HG03159 (cell line): ENCODE measurements at regions not wholly inside any gene's neighbourhood (a gene's known extent, or its start where the extent isn't known, plus 50 kb on each side); places are given as distances from the start of the nearest gene placed in this dataset.
A peak's percentile ranks its signal among the peaks of the same experiment; 100 is the strongest.

Source experiments
- ATAC-seq: cut with Tn5 transposase; IDR thresholded peaks from one replicate; pipeline ENCODE4 v1.9.1; 2021; ENCODE audit warnings: mild to moderate bottlenecking, moderate library complexity; ENCODE audit not compliant: unreplicated experiment

DNA sequence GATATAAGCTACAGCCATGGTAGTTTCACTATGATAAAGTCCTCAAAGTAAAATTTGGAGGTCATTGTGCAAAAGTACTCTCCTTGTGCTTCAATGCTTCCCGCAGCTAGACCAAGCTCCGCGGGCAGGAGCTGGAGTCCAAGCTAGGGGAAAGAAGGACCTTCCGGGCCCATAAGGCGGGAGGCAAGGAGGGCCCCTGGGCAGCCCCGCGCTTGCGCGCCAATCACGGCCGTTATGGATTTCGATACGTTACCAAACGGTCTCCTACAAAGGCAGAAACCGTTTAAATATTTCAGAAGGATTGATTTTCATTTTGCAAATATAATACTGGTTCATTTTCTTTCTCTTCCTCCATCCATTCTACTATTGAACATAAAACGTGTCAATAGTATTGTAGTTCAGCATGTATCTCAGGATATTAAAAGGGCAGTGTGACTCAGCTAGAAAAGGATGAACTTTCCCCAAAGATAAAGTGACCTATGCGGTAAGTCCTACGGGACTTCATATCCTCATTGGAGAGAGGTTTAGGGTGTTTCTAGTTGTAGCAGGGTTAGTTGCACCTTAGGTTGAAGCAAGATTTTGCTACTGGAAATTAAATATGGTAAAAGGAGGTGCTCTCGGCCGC is 128.0 kb downstream of the KIF20B start:
- no peak for ATAC-seq

DNA sequence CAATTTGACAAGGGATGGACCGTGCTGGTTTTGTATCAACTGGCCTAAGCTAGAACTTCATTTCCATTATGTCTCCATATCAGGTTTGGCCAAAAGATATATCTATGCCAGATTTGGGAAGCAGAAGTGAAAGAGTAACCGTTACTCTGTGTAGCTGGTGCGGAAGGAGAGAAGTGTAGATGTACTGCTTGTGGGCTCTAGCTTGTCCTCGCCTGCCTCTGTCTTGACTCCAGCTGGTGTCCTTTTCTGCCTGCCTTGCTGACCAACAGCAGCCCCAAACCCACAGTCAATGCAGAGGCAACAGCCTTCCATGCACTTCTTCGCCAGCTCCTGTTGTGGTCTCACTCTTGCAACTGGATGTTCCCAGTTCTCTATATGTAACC is 128.5 kb downstream of the KIF20B start:
- ATAC-seq, result no peak

DNA sequence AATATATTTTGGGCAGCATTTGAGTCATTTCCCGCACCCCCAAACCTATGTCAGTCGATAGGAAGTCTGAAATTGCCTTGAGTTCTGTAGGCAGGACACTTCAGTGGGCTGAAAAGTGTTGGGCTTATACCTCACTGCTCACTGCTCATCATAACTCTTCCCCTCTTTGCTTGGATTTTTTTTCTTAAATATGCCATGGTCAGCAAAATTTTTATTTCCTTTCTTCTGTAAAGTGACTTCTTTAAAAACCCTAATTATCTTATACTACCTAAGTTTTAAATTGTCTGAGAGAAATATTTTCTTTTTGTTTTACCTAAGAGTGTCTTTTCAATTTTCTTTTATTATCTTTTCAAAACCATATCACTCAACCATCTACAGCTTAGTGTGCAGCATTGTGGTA is 129.2 kb downstream of the KIF20B start:
- ATAC-seq, result no peak

DNA sequence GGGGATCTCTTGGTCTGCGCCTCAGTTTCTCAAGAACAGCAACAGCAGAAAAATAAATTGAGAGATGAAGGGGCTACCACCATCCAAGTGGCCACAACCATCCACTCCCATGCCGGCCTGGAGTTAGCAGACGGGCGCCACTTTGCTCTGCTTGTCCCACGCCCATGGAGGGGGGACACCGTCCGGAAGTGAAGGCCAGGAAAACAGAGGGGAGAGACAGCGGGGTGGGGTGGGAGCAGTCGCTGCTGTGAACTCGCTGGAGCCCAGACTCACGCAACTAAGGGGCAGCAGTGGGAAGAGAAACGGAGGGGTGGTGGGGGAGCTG is 135.4 kb downstream of the KIF20B start:
- no peak for ATAC-seq

DNA sequence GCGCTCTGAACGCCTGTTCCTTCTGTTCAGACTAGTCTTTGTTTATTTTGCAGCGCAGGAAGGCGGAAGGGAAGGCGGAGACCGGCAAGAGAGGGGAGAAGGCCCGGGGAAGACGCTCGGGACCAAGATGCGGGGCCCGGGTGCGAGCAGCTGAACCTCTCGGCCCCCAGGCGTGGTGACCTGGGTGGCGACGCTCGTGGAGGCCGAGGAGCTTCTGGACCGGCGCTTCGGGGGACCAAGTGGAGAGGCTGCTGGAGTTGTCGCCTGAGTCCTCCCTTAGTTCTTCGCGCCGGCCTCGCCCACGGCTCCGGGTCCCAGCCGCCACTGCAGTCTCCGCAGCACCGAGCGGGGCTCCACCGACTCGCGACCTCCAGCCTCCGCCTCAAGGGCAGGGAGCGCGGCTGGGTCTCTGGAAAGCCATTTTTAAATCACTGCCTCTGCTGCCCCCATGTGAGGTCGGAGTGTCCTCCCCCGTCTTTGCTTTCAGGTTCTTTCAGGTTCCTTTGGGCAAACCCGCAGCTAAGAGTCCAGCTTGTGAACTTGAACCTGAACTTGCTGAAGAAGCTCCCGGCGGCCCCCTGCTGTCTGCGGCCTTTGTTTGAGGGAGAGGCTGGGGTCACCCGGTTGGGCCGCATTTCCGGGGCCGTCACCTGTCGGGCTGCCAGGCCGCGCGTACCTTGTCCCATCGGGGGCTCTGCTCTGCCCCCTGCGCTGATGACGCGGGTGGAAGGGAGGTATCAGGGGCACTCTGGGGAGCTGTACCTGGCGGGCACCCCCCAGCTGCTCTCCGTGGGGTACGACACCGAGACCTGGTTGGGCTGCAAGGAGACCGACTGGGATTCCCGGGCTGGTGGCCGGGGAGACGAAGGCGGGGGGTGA is 136.0 kb downstream of the KIF20B start:
- peak; percentile 68 for ATAC-seq

DNA sequence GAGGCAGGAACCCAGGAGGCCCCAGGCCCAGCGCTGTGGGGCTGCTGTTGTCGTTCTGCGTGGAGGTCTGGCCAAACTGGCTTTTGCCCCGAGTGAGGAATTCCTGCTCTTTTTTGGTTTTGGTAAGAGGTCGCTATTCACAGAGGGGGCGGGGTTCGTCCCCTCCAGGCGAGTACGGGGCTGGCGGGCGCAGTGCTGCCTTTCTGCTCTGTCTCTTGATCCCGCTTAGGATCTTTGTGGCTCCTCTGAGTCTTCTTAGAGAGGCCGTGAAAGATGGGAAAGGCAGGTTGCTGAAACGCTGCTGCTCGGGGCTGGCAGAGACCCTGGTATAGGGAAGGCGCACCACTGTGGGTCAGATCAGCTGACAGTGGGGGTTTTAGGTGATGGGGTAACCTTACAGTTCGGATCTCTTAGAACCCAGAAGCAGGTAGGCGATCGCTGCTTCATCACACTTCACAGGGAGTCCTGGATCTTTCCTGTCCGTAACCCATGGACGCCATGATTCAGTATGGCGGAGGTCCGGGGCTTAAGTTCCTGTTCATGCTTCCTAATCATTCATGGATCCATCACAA is 136.7 kb downstream of the KIF20B start:
- no peak for ATAC-seq

DNA sequence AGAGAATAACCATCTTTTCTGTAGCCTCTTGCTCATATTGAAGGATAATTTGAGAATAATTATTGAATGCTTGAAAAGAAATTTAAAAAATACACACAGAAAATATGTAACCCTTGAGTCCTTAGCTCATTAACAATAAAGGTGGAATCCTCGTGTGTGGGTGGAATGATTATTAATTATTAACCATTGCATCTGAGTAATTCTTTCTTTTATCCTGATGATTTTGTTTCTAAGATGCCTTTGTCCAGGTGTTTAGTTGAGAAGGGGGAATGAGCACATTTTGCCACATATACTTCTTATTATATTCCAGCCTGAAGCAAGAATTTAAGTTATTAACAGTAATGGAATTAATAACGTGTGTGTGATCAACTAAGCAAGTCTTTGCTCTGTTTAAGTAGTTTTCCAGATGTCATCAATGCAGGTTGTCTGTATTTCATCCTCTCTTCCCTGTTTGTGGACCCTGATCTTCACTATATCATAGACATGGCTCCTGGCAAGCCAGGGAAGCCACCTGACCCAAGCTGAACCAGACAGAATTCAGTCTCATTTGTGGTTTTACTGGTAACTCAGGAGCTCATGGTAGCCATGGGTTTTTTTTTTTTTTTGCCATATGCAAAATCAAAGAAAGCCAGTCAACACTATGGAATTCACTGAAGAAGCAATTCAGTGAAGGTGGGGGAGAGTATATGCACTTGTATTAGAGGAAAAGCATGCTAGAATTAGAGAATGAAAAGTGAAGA is 144.3 kb downstream of the KIF20B start:
- ATAC-seq, result no peak

DNA sequence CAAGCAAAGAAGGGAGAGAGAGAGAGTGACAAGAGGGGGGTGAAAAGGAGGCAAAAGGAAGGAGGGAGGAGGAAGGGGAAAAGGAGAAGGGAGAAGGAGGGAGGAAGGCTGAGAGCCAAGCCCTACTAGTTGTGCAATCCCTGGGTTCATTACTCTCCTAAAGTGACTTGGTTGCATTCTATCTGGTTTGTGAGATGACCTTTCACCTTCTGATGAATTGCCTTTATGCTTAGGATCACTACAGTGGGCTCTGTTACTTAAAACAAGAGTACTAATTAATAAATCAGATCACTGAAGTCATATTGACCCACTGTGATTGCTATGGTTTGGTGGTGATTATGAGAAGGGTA is 144.9 kb downstream of the KIF20B start:
- no peak for ATAC-seq

DNA sequence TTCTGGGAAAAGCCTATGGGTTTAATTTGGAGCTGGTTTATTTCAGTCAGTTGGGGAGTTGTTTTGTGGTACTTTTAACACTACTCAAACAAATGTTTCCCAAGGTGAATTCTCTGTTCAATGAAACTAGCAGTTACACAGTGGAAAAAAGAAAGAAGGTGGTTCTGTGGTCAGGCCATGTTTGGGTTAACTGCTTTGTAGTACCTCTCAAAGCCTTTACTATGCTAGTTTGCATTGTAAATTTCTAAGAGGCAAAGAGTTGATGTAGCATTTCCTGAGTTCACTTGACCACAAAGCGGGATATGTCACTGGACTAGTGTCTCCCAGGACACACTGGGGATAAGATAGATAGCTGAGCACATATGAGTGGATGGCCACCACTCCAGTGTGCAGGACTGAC is 145.4 kb downstream of the KIF20B start:
- ATAC-seq, result no peak

DNA sequence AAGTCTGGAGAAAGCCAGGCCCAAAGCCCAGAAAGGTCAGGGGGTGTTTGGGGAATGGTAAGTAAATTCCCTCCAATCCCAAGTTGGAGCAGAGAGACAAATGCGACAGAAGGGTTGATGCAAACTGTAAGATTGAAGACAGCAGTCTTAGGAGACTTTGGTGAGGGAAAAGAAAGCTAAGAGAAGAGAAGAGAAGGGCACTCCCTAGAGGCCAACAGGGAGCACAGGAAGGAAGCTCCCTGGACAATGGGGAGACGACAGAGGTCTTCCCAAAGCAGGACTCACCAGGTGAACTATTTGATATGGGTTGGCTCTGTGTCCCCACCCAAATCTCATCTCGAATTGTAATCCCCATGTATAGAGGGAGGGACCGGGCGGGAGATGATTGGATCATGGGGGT is 151.5 kb downstream of the KIF20B start:
- no peak for ATAC-seq

DNA sequence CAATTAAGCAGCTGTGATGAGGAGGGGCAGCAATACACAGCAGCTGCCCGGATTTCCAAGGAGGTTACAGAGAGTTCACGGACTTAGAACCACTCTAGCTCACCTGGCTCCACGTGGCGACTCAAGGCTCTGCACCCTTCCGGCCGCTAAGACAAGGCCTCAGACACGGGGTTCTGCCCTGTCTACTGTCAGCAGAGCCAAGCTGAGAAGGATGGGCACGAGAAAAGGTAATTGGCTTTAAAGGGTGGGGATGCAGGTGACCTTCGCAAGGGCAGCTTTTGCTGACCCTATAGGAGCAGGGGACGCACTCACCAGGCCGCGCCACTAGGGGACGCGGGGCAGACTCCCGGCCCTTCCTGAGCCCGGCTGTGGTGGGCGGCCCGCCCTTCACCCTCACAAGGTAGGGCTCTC is 152.4 kb downstream of the KIF20B start:
- ATAC-seq, result no peak

DNA sequence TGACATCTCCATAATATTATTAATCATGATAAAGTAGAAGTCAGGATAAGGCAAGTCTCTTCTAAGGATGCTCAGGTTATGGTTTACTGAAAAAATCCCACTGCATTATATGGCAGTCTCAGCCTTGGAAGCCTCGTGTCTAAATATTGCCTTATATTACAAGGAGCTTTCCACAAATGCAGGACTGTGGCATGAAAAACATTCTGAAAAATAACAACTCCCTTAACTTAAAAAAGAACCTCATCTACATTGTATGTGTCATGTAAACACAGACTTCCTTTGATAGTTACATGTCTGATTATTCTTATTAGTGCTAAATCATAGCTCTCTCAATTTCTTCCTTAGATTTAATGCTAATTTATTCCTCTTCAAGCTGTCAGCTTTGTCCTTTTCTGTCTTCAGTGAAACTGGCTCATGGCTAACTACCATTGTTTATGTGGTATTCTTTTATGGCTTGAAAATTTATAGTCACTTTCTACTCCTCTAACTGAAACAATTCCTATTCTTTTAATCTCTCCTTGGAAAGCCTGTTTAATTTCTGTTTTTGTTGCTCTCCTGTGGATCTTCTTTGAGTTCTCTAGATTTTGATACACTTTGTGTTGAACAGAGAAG is 156.1 kb downstream of the KIF20B start:
- no peak for ATAC-seq

DNA sequence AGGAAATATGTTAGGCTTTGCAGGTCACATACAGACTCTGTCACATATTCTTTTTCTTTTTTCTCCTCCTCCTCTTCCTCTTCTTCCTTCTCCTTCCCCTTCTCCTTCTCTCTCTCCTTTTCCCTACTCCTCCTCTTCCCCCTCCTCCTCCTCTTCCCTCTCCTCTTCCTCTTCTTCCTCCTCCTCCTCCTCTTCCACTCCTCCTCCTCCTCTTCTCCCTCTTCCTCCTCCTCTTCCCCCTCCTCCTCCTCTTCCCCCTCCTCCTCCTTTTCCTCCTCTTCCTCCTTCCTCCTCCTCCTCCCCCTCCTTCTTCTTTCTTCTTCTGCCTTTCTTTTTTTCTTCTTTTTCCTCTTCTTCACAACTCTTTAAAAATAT is 159.8 kb downstream of the KIF20B start:
- ATAC-seq, result no peak

DNA sequence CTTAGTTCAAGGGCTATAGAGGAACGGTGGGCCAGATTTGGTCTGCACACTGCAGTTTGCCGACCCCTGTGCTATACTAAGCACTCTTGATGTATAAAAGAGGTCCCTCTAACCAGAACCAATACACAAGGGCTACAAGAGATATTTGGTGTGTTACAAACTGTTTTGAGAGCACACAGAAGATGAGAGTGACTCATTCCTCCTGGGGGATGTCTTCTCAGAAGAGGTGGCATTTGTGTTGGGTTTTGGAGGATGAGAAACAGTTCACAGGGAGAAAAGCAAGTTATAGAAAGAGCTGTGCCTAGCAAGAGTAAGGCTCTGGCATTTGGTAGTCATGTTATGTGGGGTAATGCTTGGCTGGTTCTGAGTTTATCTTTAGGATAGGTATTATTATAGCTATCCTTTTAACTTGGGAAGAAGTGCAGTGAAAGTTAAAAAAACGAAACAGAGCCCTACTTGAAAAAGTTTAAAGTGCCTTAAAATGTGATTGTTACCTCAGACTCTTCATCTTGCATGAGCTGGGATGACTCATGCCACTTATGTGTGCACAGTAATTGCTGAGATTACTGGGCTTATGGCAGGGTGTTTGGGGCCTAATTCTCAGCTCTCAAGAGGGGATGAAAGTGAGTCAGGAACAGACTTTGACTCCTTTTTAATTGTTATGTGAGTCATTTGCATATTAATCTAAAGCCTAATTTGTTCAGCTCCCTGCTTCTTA is 160.4 kb downstream of the KIF20B start:
- no peak for ATAC-seq

DNA sequence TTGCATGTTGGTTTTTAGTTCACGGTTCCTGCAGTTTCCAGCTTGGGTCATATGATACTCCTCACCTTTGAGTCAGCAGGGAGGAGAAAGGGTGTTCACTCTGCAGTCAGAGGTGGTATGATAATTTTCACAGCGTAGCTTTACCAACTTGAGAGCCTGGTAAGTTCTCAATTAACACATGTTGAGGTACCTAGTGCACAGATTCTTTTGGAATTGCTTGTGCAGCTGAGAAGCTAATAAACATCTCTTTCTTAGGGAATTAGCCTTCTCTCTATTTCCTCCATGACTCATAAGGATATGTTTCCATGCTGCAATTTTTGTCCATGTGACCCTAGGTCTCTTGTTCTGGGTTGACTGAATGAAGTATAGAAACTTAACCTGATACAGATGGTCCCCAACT is 166.6 kb downstream of the KIF20B start:
- ATAC-seq, result no peak

DNA sequence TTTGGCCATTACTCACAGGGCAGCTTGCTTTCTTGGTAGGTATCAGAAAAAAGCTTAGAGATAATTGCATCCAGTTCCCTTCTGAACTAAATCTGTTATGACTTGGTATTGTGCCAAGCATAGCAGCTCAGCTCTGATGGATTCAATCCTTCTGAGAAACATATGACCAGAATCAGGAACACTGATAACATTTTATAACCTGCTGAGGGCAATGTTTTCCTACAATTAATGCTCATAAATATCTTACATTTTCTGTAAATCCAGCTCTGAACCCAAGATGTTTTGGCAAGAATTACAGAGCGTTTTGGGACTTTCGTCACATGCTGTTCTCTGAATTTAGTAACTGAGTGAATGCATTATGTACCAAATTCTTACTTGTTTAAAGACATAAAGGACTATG is 167.8 kb downstream of the KIF20B start:
- no peak for ATAC-seq

DNA sequence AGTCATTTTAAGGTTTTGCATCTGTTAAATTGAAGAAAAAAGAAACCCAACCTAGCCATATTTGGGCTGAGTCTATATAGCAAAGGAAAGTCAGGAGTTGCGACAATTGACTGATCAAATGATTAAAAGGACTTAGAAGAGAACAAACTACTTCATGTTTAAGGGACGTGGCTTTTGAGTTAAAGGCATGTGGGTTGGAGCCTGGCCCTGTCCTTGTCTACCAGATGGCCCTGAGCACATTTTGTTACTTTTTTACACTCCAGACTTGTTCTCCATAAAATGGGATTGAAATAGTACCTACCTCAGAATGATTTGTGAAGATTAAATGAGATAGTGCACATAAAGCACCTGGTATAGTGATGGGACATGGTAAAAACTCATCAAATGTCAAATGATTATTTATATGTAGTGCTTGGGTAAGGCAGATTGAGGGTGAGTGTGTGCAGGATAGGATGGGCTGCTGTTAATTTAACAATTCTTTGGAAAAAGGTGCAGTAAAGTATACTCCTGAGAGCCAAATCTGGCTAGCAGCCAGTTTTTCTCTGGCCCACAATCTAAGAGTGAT is 168.3 kb downstream of the KIF20B start:
- ATAC-seq, result no peak

DNA sequence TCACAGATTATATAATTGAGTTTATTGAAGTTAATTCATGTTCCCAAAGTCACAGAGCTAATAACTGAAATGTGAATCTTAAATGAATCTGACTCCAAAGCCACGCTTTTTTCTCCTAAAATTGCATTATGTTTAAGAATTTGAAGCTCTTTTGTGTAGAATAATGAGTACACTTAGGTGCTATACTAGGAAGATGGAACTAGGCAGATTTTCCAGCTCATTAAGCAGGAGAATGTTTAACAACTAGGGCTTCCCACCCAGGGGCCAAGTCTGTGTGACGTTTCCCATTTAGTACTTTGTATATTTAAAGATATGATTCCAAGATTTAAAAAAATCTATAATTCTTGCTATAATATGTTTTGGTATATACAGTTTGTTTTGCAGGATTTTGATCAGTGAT is 169.5 kb downstream of the KIF20B start:
- no peak for ATAC-seq

DNA sequence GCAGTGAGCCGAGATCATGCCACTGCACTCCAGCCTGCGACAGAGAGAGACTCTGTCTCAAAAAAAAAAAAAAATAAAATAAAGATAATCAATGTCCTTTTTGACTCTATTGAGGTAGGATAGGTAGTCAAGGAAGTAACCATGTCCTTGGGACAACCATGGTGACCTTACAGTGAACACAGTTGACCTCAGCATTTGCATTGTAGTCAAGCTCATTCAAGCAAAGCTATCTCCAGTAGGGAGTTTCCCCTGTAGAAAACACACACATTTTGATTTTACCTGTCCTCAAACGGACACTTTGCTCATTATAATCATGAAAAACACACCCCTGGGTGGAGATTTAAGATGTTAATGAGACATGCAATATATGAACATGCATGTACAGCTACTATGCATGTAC is 171.7 kb downstream of the KIF20B start:
- peak; percentile 87 for ATAC-seq

DNA sequence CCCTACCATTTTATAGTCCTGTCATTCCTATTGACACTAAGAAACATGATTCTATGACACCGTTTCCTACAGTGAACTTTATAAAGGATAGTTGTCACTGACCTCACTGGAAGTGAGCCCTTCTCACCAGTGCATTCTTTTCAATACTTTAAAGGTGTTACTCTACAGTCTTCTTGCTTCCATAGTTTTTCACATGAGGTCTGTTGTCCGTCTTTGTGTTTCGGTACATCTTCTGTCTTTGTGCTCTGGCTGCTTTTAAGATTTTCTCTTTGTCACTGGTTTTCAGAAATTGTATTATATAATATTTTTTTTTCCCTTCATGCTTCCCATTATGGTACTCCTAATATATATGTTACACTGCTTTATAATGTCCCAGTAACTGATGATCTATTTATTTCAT is 174.2 kb downstream of the KIF20B start:
- no peak for ATAC-seq

DNA sequence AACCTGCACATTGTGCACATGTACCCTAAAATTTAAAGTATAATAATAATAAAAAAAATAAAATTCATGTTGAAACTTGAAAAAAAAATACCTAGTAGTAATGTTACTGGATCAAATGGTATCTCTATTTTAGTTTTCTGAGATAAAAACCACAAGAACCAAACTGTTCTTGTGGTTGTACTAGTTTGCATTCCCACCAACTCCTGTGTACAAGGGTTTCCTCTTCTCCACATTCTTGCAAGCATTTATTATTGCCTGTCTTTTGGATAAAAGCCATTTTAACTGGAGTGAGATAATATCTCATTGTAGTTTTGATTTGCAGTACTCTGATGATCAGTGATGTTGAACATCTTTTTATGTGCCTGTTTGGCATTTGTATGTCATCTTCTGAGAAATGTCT is 177.7 kb downstream of the KIF20B start:
- no peak for ATAC-seq
